ENCODE measurements at regions not wholly inside any gene's neighbourhood (a gene's known extent, or its start where the extent isn't known, plus 50 kb on each side); places are given as distances from the start of the nearest gene placed in this dataset.

DNA sequence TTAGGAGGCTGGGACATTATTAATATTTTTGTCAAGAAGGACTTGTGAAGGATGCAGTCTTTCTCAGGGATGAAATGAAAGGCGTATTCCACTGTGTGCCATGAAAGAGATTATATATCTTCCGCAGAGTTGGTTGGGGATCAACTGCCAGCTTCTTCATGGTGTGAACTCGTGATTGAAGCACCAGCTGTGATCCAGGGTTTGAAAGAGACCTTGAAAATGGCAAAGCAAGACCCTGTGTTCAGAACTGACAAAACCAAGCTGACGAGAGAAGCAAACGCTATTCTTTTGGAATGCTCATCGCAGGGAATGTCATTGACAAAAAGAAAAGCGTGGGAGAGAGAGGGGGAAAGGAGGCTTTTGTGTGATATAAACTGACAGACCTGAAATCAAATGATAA lies 263.9 kb upstream of the ZNF608 start:
- TF ChIP-seq POLR2A (IDR thresholded peaks at IDR 0.05) (no peak), POLR2AphosphoS5 (IDR thresholded peaks at IDR 0.05) (no peak)
- TF ChIP-seq, protein P1, sequence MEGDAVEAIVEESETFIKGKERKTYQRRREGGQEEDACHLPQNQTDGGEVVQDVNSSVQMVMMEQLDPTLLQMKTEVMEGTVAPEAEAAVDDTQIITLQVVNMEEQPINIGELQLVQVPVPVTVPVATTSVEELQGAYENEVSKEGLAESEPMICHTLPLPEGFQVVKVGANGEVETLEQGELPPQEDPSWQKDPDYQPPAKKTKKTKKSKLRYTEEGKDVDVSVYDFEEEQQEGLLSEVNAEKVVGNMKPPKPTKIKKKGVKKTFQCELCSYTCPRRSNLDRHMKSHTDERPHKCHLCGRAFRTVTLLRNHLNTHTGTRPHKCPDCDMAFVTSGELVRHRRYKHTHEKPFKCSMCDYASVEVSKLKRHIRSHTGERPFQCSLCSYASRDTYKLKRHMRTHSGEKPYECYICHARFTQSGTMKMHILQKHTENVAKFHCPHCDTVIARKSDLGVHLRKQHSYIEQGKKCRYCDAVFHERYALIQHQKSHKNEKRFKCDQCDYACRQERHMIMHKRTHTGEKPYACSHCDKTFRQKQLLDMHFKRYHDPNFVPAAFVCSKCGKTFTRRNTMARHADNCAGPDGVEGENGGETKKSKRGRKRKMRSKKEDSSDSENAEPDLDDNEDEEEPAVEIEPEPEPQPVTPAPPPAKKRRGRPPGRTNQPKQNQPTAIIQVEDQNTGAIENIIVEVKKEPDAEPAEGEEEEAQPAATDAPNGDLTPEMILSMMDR (IDR thresholded peaks at IDR 0.05) = no peak

Measured in suprapubic skin (tissue), 4 donors.